ENCODE measurements at regions not wholly inside any gene's neighbourhood (a gene's known extent, or its start where the extent isn't known, plus 50 kb on each side); places are given as distances from the start of the nearest gene placed in this dataset.
A peak's percentile ranks its signal among the peaks of the same experiment; 100 is the strongest.

DNA sequence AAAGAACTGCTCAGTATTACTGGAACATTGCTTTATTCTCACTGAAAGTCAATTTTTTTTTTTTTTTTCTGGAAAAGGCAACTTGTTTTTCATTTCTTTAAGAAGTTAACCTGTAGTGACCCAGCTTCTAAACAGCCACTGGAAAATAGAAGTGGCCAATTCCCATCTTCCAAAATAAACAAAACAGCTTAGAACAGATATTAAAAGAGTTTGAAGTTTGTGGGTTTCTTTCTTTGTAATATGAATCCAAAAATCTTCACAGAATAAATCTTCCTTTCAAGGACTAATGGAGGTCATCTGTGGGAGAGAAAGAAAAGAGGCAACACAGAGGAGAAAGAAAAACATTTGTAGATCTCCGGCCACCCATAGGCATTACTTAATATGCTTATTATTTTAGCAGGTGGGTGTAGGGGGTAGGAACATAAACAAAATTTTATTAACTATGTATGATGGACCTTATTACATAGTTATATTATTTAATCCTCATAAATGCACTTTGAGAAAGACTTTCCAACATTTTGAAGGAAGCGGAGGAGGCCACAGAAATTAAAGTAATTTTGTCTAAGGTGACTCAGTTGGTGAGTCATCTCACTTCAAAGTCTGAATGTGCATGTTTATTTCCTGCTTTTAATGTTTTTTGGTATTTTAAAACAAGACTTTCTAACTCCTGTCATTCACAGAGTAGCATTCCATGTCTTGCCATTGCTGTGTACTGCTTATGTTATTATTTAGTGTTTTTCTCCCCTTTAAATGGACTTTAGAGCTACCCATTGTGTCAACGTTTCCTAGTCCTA is 1791.8 kb upstream of the WWC1 start:
- no peak for DNase-seq

DNA sequence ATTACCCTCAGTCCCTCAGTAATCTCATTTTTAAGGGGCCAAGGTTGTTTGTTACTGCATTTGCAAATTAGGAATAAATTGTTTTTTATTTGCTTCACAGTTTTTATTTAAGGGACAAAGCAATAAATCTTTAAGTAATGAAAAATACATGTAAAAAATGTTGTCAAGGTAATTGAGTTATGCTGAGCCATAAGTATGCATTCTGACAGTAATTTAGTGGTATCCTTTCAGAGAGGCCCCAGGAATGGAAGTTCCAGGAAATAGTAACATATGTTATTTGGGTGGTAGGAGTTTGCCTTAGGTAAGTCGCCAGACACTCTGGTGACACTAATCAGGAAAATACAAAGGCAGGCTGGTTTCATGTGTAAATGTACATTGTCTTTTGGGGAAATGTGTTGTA is 1787.9 kb upstream of the WWC1 start:
- DNase-seq = no peak

DNA sequence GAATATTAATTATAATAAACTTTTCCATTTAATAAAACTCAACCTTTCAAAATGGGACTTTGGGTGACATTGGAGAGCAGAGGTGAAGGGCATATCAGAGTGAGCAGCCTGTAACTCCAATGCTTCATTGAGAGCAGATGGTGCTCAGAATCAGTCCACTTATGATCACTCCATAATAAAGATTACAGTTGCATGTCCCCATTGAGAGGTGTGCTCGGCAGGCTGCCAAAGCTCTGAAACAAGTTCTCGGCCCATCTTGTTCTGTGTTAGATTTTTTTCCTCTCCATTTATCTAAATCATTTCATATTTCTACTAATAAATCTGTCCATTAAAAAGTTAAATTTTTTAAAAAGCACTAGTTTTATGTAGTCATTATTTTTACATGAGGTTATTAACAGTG is 1786.4 kb upstream of the WWC1 start:
- DNase-seq = no peak

DNA sequence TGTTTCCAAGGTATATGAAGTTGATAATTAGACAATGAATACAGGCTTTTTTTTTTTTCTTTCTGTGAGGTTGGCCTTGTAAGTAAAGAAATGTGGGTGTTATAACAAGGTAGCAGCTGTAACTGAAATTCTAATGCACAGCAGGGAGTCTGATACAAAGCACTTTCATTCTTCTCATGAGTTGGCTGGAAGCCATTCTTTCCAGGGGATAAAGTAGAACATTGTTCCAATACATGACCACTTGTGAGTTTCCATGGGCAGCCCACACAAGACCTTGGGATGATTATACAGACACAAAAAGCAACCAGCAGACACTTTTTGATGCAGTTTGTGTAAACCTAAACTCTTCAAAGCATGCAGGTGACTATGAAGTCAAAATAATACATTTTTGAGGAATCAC is 1785.9 kb upstream of the WWC1 start:
- peak; percentile 7 to 10 for DNase-seq

DNA sequence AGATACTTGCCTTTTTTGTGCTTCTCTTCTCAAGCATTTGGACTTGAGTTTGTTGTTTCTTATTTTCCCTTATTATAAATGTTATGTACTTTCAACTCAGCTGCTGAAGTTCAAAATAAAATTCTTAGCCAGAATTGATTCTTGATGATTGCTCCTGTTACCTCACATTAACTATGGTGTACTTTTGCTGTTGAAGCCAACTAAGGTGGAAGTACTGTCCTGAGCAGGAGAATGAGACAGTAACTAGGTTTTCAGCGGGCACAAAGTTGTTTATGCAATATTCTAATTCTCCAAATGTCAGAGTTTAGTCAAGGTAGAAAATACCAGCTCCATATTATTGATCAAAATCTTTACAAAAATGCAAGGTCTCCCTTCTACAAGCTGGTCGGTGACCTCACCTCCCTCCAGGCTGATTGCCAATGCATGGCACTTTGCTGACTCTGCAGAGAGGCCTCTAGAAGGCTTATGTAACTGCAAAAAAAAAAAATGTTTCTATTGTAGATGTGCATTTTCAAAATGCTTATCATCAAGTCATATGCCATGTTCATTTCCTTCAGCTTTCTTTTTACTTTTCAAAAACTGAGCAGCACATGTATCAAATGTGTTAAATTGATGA is 1783.5 kb upstream of the WWC1 start:
- no peak for DNase-seq

DNA sequence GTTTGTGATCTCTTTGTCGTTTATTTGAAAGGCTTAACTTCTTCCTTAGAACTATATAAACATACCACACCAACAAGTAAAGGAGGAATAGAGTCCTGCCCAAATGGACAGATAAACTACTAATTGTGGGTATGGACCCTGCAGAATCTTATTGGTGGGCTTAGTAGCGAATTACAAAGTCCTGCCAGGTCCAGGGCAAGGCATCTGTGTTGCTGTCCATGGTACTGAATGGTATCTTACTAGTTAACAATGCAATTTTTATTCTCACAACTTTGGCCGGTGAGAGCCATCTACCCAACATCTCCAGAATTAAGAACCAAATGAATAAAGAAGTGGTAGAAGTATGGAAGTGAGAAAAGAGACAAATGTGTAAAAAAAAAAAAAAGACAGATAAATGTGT is 1782.4 kb upstream of the WWC1 start:
- no peak for DNase-seq

DNA sequence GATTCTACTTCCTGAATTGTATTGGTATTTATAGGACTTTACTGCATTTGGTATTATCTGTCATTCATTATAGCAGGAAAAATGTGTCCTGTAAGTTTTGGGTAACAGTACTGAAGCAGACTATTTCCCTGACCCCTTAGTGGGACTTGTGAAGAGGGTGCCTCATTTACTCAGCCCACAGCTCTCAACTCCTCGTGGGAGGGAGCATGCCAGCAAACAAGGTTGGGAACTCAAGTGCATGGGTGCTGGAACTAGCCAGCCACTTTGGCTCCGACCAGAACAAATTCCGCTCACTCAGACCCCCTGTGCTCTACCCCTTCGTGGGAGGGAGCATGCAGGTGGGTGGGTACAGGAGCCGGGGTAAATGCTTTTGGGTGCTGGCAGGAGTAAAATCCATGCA is 1773.5 kb upstream of the WWC1 start:
- DNase-seq = no peak

DNA sequence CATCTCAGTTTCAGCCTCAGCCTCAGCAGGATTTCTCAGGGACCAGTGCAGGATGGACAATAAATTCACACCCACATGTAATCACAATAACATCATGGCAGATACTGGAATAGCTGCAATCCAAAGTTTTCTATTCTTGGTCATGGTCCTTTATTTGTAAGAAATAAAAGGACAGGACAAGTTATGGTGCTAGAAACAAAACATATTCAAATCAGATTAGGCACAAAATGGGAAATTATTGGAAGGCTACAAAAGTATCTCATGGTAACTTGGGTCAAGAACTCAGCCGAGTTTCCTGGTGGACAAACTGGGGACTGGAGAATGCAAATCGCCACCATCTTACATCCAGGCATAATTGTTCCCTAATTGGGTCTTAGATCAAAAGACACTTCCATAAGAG is 1768.2 kb upstream of the WWC1 start:
- no peak for DNase-seq

DNA sequence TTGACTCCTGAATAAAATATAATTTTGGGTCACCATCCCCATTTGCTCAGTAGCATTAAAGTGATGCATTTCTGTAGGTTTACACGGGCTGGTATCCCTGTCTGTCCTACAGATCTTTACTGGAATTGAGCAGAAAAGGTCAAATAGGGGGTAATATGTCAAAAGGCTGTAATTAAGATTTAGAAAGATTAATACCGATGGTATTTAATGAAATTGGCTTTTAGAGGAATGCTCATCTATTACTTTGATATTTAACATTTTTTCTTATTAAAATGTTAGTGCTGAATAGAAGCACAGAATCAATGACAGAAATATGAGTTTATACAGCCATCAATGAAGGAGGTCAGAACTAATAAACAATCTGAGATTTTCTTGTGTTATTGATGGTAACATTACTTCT is 1762.2 kb upstream of the WWC1 start:
- DNase-seq = no peak

DNA sequence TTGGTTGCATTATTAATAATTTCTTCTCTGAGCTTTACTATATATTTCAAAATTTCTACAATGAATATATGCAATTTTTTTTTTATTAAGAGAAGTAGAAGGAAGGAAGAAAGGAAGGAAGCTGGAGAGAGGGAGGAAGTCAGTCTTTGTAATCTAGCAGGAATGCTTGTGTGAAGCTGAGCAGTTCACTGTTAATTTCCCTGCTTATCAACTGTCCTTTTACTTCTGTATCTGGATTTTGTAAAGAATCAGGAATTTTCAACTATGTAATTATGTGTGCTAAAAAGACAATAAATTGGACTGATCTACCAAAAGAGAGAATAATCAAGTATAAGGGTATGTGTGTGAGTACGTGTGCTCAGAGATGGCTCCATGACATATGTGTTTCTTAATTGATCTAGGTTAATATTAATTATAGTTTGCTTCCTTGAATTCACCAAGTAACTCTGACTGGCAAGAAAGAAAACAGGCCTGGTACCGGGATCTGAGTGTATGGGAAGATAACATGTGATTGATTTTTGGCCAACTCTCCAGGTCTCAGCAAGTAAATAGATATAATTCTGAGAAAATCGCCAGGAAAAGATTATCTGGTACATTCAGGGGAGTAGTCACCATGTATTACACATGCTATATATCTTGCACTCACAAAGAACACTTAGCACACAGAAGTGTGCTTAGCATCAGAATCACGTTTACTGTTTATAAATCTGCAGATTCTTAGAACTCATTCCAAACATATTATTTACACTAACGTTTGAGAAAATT is 1758.8 kb upstream of the WWC1 start:
- no peak for DNase-seq

DNA sequence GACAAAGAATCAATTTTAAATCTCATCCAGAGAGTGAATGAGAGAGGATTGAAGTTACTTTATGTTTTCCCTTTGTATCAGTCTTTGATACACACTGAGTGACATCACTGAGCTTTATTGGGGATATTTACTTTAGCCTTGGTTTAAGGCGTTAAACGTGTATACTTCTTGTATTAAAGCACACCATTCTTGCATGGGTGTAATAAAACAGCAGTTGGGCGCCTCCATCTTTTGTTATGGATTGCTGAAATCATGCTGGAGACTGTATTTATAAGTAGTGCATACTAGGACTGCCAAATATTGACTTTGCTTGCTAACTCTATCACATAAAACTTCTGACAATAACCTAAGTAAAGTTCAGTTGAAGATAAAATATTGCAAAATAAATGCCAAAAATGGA is 1755.8 kb upstream of the WWC1 start:
- peak; percentile 62 to 86 for DNase-seq

DNA sequence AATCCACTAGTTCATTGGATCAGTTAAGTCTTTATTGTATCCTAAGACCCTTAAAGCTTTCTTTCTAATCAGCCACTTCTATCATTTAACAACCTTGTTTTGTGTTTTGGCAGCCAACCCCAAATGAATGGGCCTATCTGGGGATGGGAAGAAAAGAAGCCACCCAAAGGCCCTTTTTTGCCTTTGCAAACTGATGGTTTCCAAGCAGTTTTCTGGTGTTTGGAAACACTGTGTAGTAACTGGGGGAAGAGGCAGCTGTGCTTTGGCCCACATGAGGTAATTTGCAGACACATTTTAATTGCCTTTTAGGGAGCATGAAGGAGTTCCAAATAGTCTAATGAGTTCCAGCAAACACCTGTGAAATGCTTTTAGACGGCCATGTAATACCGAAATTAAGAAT is 1751.3 kb upstream of the WWC1 start:
- peak in 1 of 2 experiments; percentile 32 for DNase-seq

DNA sequence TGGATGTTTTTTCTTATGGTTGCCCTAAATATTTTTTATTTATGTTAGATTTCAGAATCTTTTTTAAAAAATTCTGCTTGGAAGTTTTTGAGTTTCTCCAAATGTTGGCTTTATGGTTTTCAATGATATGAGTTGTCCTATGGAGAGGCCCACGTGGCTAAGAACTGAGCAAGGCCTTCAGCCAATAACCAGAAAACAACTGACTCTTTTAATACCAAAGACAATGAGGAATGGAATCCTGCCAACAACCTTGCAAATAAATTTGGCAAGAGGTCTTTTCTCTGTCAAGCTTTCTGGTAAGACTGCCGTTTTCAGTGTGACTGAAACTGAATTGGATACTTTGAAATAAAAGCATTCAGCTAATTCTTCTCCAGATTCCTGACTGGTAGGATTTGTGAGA is 1740.1 kb upstream of the WWC1 start:
- DNase-seq = peak in 1 of 2 experiments; percentile 19

DNA sequence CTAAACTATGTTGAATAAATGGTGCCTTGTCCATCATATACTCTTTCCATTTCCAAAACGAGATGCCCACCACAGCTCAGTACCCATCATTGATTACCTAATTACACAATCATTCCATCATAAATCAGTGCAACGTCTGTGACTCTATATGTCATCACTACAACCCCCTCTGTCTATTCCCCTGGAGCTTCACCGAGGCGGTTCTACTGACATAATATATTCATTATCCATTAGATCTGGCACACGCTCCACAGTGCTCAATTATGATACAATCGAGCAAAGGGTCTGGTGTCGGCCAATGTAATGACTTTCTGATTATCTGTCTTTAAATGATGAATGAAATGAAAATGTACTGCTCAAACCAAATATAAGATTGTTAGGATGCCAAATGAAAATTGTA is 1737.7 kb upstream of the WWC1 start:
- peak in 1 of 2 experiments; percentile 10 for DNase-seq

DNA sequence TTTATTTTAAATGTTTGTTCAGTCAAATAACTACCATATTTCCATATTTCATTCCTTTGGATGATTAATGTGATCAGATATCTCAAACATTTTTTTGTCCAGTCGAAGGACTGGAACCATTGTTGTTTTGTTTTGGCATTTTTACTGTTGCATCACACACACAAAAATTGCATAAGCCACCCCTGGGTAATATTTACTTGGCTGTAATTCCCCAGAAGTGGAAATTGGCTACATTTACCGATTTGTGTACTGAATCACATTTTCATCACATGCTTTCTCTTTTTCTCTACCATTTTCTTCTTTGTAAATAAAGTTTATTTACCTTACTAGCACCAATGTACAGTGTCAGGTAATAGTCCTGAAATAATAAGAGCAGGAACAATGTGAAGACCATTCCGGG is 1729.7 kb upstream of the WWC1 start:
- no peak for DNase-seq

DNA sequence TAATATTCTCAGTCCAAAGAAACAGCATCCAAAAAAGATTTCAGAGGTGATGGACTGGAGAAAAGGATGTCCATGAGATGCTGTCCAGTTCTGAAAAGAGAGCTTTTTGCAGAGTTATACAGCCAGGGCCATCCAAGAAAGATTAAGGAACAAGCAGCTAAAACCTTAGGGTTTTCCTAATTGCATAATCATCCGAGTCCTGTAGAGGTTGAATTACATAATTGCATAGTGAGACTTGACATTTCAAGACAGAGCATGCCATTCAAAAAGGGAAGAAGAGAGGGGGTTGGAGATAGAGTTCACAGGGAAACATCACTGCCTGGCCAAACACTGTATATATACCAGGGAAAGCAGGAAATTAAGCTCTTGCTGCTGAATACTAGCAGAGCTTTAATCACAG is 1729.2 kb upstream of the WWC1 start:
- no peak for DNase-seq

DNA sequence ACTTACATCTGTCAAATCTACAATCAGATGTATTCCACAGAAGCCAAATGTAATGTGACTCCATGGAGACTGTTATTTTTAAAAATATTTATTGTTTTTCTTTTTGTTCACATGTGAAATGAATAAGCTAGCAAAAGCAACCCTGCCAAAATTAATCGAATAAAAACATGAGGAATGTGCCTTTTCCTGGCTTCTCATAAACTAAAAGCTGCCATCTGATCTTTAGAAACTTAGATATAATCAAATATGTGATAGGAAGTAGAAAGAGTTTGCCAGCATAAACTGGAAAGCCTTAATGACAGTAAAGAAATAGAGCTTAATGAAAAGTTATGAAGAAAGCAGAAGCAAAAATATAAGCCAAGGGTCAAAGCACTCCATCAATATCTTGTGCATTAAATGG is 1724.7 kb upstream of the WWC1 start:
- DNase-seq = no peak

DNA sequence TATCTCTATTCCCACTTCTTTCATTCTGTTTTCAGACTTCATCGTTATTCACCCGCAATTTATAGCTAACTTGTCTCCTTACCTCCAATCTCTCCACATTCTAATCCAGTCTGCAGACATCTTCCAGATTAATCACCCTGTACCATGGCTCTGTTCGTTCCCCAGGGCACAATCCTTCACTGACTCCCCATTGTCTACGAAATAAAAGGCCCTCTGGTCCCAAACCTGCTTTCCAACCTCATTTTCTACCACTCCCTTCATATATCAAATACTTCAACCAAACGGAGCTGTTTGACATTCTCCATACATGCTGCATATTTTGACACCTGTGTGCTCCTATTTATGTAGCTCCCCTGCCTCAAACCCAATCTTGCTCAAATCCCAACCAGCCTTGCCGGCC is 1720.6 kb upstream of the WWC1 start:
- no peak for DNase-seq

DNA sequence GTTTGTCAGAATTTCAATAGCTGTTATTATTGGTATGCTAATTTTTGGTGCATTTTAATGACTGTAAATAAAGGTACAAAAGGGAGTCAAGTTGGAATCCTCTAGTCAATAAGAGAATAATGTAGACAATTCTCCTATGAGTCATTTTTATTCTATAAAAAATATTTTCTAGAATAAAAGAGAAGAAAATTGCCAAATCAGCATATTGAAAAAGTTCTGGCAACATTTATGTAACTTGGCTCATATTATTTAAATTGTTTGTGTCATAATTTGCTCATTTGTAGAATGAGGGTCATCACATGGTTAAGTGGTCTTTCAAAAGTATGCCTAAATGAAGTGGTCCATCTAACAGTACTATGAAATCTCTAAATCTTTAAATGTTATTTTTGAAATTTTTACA is 1719.8 kb upstream of the WWC1 start:
- no peak for DNase-seq

DNA sequence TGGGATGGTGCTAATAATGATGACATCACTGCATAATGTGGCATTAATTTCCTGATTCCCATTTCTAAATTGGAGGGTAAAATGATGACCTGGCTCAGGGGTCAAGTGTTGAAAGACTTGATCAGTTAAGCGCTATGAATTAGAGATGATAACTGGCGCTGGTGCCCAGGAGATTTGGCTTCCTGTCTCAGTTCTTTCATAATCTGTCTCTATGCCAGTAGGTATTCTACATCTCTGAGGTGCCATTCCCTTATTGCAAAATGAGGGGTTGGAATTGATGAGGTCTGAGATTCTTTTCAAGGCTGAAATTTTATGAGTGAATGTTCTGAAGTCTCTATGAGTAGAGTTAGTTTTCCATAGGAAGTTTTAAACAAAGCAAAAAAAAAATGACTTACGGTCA is 1715.1 kb upstream of the WWC1 start:
- no peak for DNase-seq

DNA sequence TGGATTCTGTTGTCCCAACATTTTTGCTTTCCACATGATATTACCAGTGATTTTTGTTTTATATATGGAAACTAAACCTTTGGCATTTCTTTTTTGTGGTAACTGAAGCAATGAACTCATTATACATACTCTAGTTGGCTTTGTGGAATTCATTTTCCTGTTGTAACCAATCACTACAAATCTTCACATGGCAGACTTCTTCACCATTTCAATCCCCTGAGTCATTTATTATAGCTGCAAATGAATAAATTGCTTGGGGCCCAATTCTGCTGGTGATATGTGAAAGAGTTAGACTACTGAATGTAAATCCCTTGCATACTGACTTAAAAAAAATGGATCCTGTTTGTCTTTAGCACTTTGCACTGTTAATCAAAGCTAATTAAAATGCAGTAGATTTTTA is 1709.6 kb upstream of the WWC1 start:
- no peak for DNase-seq

DNA sequence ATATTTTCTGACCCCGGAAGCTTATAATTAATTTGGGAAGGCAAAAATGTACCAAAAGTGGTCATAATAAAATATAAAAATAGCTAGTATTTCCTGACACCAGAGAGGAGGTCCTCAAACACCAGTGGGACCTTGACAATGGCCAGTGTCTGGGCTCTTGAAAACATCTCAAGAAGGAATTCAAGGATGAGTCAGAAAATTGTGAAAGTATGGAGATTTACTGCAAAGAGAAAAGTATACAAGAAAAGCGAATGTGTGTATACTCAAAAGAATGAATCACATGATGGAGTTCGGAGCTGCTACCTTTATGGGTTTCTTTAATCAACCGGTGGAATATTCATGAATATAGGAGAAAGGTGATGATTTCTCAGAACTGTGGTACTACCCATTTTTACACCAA is 1709.0 kb upstream of the WWC1 start:
- no peak for DNase-seq

DNA sequence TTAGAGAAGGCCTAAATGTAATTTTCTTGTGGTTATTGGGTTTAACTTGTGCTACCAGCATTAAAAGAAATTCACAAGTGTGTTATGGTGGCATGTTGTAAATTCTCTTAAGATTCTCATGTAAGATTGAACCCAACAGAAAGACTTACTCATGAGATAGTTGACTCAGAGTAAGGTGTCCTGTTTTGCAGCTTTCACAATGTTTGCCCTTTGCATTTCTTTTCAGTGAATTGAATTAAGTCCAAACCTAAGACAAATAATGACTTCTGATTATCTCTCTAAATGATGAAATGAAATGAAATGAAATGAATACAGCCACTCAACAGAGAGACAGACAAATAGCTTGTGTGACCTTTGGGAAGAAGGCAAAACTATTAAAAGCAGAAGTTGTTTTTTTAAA is 1696.9 kb upstream of the WWC1 start:
- DNase-seq = no peak

DNA sequence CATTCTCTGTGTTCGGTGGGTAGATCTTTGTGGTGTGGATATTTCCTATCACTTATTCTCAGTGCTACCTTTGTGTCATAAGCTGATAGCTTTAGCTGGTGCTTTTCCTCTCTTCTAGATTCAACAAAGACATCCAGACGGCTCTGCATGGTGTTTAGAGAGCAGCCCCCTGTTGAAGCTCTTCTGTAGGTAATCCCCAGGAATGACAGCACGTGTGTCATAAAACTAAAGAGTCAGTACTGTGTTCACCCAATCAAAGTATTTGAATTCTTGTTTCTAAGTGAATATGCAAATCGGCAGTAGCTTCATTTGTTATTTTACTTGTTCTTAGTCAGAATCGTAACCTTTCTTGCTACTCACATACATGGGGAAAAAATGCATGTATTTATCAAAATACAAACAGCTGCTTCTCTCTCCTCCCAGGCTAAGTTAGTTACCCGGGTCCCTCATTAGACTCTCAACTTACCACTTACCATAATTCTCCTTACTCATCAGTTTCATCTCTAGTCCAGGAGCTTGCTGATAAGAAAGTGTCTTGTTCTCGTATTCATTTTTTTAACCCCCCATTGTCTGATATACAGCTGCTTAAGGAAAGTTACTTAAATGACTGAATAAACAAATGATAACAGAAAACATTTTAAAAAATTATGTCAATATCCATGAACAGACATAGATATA is 1696.0 kb upstream of the WWC1 start:
- DNase-seq = no peak

Measured in NCI-H2081 (cell line).